ENCODE measurements at regions not wholly inside any gene's neighbourhood (a gene's known extent, or its start where the extent isn't known, plus 50 kb on each side); places are given as distances from the start of the nearest gene placed in this dataset.
"Not testable (repeated sequence)": the region's sequence is repeated elsewhere in the genome, so short reads cannot be mapped to it uniquely, and the experiment has no call there.

- Histone ChIP-seq H3K4me3 (no peak overlapping the region), H3K4me1 (no peaks in the 10 kb centered on the region), H3K27me3 (ENCODE audit: low read depth) (no peaks in the 10 kb centered on the region), H3K36me3 (no peaks in the 10 kb centered on the region), H3K27ac (no peak overlapping the region), H3K9me3 (no peaks in the 10 kb centered on the region)
- no peak for DNase-seq
- ATAC-seq, result no peak
- TF ChIP-seq CTCF (IDR thresholded peaks at IDR 0.05), result no peak
- intact Hi-C loops (cut with DNase I), result no loop called here
Observed at GRCh38 chr5:162607879-162608278, 540.3 kb downstream of the GABRG2 start.

GRCh38 chr5:162621726-162622263 lies 554.2 kb downstream of the GABRG2 start:
- intact Hi-C loops (cut with DNase I); H3K4me3 ChIP-seq; ATAC-seq; H3K36me3 ChIP-seq; H3K4me1 ChIP-seq; H3K27ac ChIP-seq; H3K27me3 ChIP-seq (ENCODE audit: low read depth); DNase-seq: not testable (repeated sequence)
- H3K9me3 ChIP-seq, result peaks cover 13% of the 10 kb centered on the region

- no peak for TF ChIP-seq CTCF (IDR thresholded peaks at IDR 0.05)
- peaks cover 18% of the 10 kb centered on the region for H3K9me3 ChIP-seq
Observed at GRCh38 chr5:162624110-162624509, 556.5 kb downstream of the GABRG2 start.

GRCh38 chr5:162637481-162637880 lies 569.9 kb downstream of the GABRG2 start:
- H3K36me3 ChIP-seq, result no peaks in the 10 kb centered on the region
- no peaks in the 10 kb centered on the region for H3K27me3 ChIP-seq (ENCODE audit: low read depth)
- H3K9me3 ChIP-seq, result peaks cover 21% of the 10 kb centered on the region
- ATAC-seq (no peak), DNase-seq (no peak)
- no peak for TF ChIP-seq CTCF (IDR thresholded peaks at IDR 0.05)
- H3K4me1 ChIP-seq, result no peaks in the 10 kb centered on the region
- H3K4me3 ChIP-seq, result no peak overlapping the region
- intact Hi-C loops (cut with DNase I), result no loop called here
- no peak overlapping the region for H3K27ac ChIP-seq

More at GRCh38 chr5:162624110-162624509, 556.5 kb downstream of the GABRG2 start:
- H3K36me3 ChIP-seq, result no peaks in the 10 kb centered on the region
- intact Hi-C loops (cut with DNase I), result no loop called here
- ATAC-seq, result no peak
- H3K4me3 ChIP-seq, result no peak overlapping the region
- H3K27me3 ChIP-seq (ENCODE audit: low read depth), result no peaks in the 10 kb centered on the region
- H3K4me1 ChIP-seq, result no peaks in the 10 kb centered on the region
- no peak for DNase-seq
- no peak overlapping the region for H3K27ac ChIP-seq

- peaks cover 13% of the 10 kb centered on the region for H3K9me3 ChIP-seq
- no peak for DNase-seq
- intact Hi-C loops (cut with DNase I), result no loop called here
- TF ChIP-seq CTCF (IDR thresholded peaks at IDR 0.05), result no peak
- no peaks in the 10 kb centered on the region for H3K36me3 ChIP-seq
- ATAC-seq, result no peak
- H3K27ac ChIP-seq, result no peak overlapping the region
- H3K27me3 ChIP-seq (ENCODE audit: low read depth), result no peaks in the 10 kb centered on the region
- no peaks in the 10 kb centered on the region for H3K4me1 ChIP-seq
- H3K4me3 ChIP-seq, result no peak overlapping the region
Observed at GRCh38 chr5:162638849-162639248, 571.3 kb downstream of the GABRG2 start.

GRCh38 chr5:162641142-162641813 lies 573.7 kb downstream of the GABRG2 start:
- no peak for DNase-seq
- no peaks in the 10 kb centered on the region for H3K4me1 ChIP-seq
- no peak overlapping the region for H3K27ac ChIP-seq
- H3K27me3 ChIP-seq (ENCODE audit: low read depth), result no peaks in the 10 kb centered on the region
- no peaks in the 10 kb centered on the region for H3K9me3 ChIP-seq
- H3K4me3 ChIP-seq, result no peak overlapping the region
- no peaks in the 10 kb centered on the region for H3K36me3 ChIP-seq
- intact Hi-C loops (cut with DNase I), result no loop called here
- TF ChIP-seq CTCF (IDR thresholded peaks at IDR 0.05), result no peak
- no peak for ATAC-seq
